ENCODE measurements at regions not wholly inside any gene's neighbourhood (a gene's known extent, or its start where the extent isn't known, plus 50 kb on each side); places are given as distances from the start of the nearest gene placed in this dataset.

- Mint-ChIP-seq H3K4me3 (ENCODE audit: unreplicated experiment) (no peak overlapping the region), H3K36me3 (ENCODE audit: unreplicated experiment) (no peaks in the 10 kb centered on the region), H3K4me1 (ENCODE audit: low read depth, unreplicated experiment) (no peaks in the 10 kb centered on the region), H3K27ac (ENCODE audit: unreplicated experiment) (no peak overlapping the region), H3K27me3 (ENCODE audit: unreplicated experiment) (no peaks in the 10 kb centered on the region), H3K9me3 (ENCODE audit: unreplicated experiment) (no peaks in the 10 kb centered on the region)
- TF ChIP-seq CTCF (IDR thresholded peaks at IDR 0.05; ENCODE audit: partially characterized antibody, unreplicated experiment): no peak
- DNase-seq: no peak
These were observed 113.6 kb downstream of the RTL9 start for GRCh38 chrX:110472265-110472664.

GRCh38 chrX:110477593-110478228 is 119.1 kb downstream of the RTL9 start:
- Mint-ChIP-seq H3K27ac (ENCODE audit: unreplicated experiment) (no peak overlapping the region), H3K27me3 (ENCODE audit: unreplicated experiment) (no peaks in the 10 kb centered on the region), H3K9me3 (ENCODE audit: unreplicated experiment) (no peaks in the 10 kb centered on the region), H3K4me1 (ENCODE audit: low read depth, unreplicated experiment) (no peaks in the 10 kb centered on the region), H3K4me3 (ENCODE audit: unreplicated experiment) (no peak overlapping the region), H3K36me3 (ENCODE audit: unreplicated experiment) (no peaks in the 10 kb centered on the region)
- no peak for DNase-seq
- no peak for TF ChIP-seq CTCF (IDR thresholded peaks at IDR 0.05; ENCODE audit: partially characterized antibody, unreplicated experiment)

GRCh38 chrX:110491846-110492620 is 133.4 kb downstream of the RTL9 start:
- no peaks in the 10 kb centered on the region for H3K4me1 Mint-ChIP-seq (ENCODE audit: low read depth, unreplicated experiment)
- H3K27ac Mint-ChIP-seq (ENCODE audit: unreplicated experiment): no peak overlapping the region
- H3K4me3 Mint-ChIP-seq (ENCODE audit: unreplicated experiment): no peak overlapping the region
- H3K9me3 Mint-ChIP-seq (ENCODE audit: unreplicated experiment): peaks cover 2% of the 10 kb centered on the region
- peaks cover 7% of the 10 kb centered on the region for H3K36me3 Mint-ChIP-seq (ENCODE audit: unreplicated experiment)
- DNase-seq: no peak
- TF ChIP-seq CTCF (IDR thresholded peaks at IDR 0.05; ENCODE audit: partially characterized antibody, unreplicated experiment): no peak
- no peaks in the 10 kb centered on the region for H3K27me3 Mint-ChIP-seq (ENCODE audit: unreplicated experiment)

GRCh38 chrX:110504947-110505346 is 146.3 kb downstream of the RTL9 start:
- H3K4me1 Mint-ChIP-seq (ENCODE audit: low read depth, unreplicated experiment): no peaks in the 10 kb centered on the region
- no peak for TF ChIP-seq CTCF (IDR thresholded peaks at IDR 0.05; ENCODE audit: partially characterized antibody, unreplicated experiment)
- DNase-seq: no peak
- H3K27me3 Mint-ChIP-seq (ENCODE audit: unreplicated experiment): peaks cover 1% of the 10 kb centered on the region
- no peaks in the 10 kb centered on the region for H3K36me3 Mint-ChIP-seq (ENCODE audit: unreplicated experiment)
- H3K9me3 Mint-ChIP-seq (ENCODE audit: unreplicated experiment): no peaks in the 10 kb centered on the region
- no peak overlapping the region for H3K4me3 Mint-ChIP-seq (ENCODE audit: unreplicated experiment)
- no peak overlapping the region for H3K27ac Mint-ChIP-seq (ENCODE audit: unreplicated experiment)

Measured in glutamatergic neuron (in vitro differentiated cells).